ENCODE measurements at regions not wholly inside any gene's neighbourhood (a gene's known extent, or its start where the extent isn't known, plus 50 kb on each side); places are given as distances from the start of the nearest gene placed in this dataset.

- Mint-ChIP-seq H3K36me3 (no peaks in the 10 kb centered on the region), H3K27me3 (no peaks in the 10 kb centered on the region), H3K4me3 (no peak overlapping the region), H3K9me3 (no peaks in the 10 kb centered on the region), H3K27ac (no peak overlapping the region), H3K4me1 (ENCODE audit: unreplicated experiment) (peaks cover 4% of the 10 kb centered on the region)
- no peak for TF ChIP-seq CTCF (conservative IDR thresholded peaks at IDR 0.05)
- DNase-seq (ENCODE audit: extremely low spot score, unreplicated experiment): no peak
Observed at GRCh38 chr6:137724018-137724403, 143.0 kb upstream of the TNFAIP3 start.

- H3K36me3 Mint-ChIP-seq: no peaks in the 10 kb centered on the region
- TF ChIP-seq CTCF (conservative IDR thresholded peaks at IDR 0.05): no peak
- H3K27me3 Mint-ChIP-seq: no peaks in the 10 kb centered on the region
- no peak for DNase-seq (ENCODE audit: extremely low spot score, unreplicated experiment)
- H3K4me1 Mint-ChIP-seq (ENCODE audit: unreplicated experiment): peaks cover 6% of the 10 kb centered on the region
- no peak overlapping the region for H3K27ac Mint-ChIP-seq
- H3K9me3 Mint-ChIP-seq: no peaks in the 10 kb centered on the region
- no peak overlapping the region for H3K4me3 Mint-ChIP-seq
Observed at GRCh38 chr6:137724495-137725211, 142.4 kb upstream of the TNFAIP3 start.

GRCh38 chr6:137725949-137726348, 141.1 kb upstream of the TNFAIP3 start:
- no peak overlapping the region for H3K27ac Mint-ChIP-seq
- peaks cover 6% of the 10 kb centered on the region for H3K4me1 Mint-ChIP-seq (ENCODE audit: unreplicated experiment)
- no peaks in the 10 kb centered on the region for H3K9me3 Mint-ChIP-seq
- no peaks in the 10 kb centered on the region for H3K36me3 Mint-ChIP-seq
- no peak for TF ChIP-seq CTCF (conservative IDR thresholded peaks at IDR 0.05)
- DNase-seq (ENCODE audit: extremely low spot score, unreplicated experiment): no peak
- H3K4me3 Mint-ChIP-seq: no peak overlapping the region
- no peaks in the 10 kb centered on the region for H3K27me3 Mint-ChIP-seq

GRCh38 chr6:137726582-137726981, 140.5 kb upstream of the TNFAIP3 start:
- H3K27ac Mint-ChIP-seq: no peak overlapping the region
- DNase-seq (ENCODE audit: extremely low spot score, unreplicated experiment): no peak
- no peaks in the 10 kb centered on the region for H3K36me3 Mint-ChIP-seq
- no peaks in the 10 kb centered on the region for H3K9me3 Mint-ChIP-seq
- TF ChIP-seq CTCF (conservative IDR thresholded peaks at IDR 0.05): no peak
- H3K4me3 Mint-ChIP-seq: no peak overlapping the region
- no peaks in the 10 kb centered on the region for H3K27me3 Mint-ChIP-seq
- peaks cover 6% of the 10 kb centered on the region for H3K4me1 Mint-ChIP-seq (ENCODE audit: unreplicated experiment)

GRCh38 chr6:137727216-137727765, 139.8 kb upstream of the TNFAIP3 start:
- H3K4me1 Mint-ChIP-seq (ENCODE audit: unreplicated experiment): peaks cover 6% of the 10 kb centered on the region
- no peaks in the 10 kb centered on the region for H3K36me3 Mint-ChIP-seq
- no peak overlapping the region for H3K4me3 Mint-ChIP-seq
- H3K27me3 Mint-ChIP-seq: no peaks in the 10 kb centered on the region
- H3K27ac Mint-ChIP-seq: no peak overlapping the region
- no peaks in the 10 kb centered on the region for H3K9me3 Mint-ChIP-seq
- no peak for DNase-seq (ENCODE audit: extremely low spot score, unreplicated experiment)
- TF ChIP-seq CTCF (conservative IDR thresholded peaks at IDR 0.05): no peak

All from type B pancreatic cell (in vitro differentiated cells).